ENCODE measurements at regions not wholly inside any gene's neighbourhood (a gene's known extent, or its start where the extent isn't known, plus 50 kb on each side); places are given as distances from the start of the nearest gene placed in this dataset.

- no peaks in the 10 kb centered on the region for H3K27me3 Mint-ChIP-seq
- Histone ChIP-seq H3K27ac (ENCODE audit: low read depth, low read length) (no peak overlapping the region), H3K4me3 (ENCODE audit: low read length) (no peak overlapping the region), H3K27me3 (ENCODE audit: control insufficient read depth in 2 of 2, insufficient read depth in 2 of 2, low read length in 2 of 2) (no peaks in the 10 kb centered on the region), H3K9me3 (ENCODE audit: control insufficient read depth in 2 of 3, low read length in 3 of 3) (peaks cover 0 to 3% (median 0%) of the 10 kb centered on the region in 3 experiments), H3K4me1 (ENCODE audit: control insufficient read depth in 2 of 2, insufficient read depth in 2 of 2, low read length in 2 of 2) (no peaks in the 10 kb centered on the region), H3K36me3 (ENCODE audit: control insufficient read depth in 2 of 3, insufficient read depth in 3 of 3, low read length in 3 of 3) (no peaks in the 10 kb centered on the region)
- no peaks in the 10 kb centered on the region for H3K4me1 Mint-ChIP-seq
- H3K4me3 Mint-ChIP-seq, result no peak overlapping the region
- POLR2A ChIA-PET, result no interaction called here
- intact Hi-C loops (cut with micrococcal nuclease), result no loop called here
- ATAC-seq, result no peak
- no peak for DNase-seq
- CTCF ChIA-PET, result no interaction called here
- H3K27ac Mint-ChIP-seq, result no peak overlapping the region
- peaks cover 0 to 15% (median 0%) of the 10 kb centered on the region in 11 donors for H3K9me3 Mint-ChIP-seq
- H3K36me3 Mint-ChIP-seq, result no peaks in the 10 kb centered on the region
Measured at GRCh38 chr21:19261731-19262376, 858.3 kb upstream of the TMPRSS15 start.

DNA sequence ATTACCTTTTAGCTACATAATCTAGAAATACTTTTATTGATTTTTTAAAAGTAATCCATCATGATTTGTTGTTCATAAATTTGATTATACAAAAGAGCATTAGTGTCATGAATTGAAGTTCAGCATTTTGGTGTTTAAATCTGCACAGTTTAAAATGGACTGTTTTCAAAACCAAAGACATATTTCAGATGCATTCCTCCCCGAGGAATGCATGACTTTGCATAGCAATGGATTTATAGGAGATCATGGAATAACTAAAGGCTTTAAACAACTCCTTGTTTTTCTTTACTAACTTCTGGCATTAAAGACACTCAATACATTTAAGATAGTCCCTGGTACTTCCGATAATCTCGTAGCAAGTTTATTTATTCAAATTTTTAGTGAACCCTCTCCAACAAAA, 863.1 kb upstream of the TMPRSS15 start:
- ChIA-PET CTCF (no interaction called here), POLR2A (no interaction called here)
- no peak overlapping the region for H3K27ac Mint-ChIP-seq

GRCh38 chr21:19268686-19269085, 865.1 kb upstream of the TMPRSS15 start:
- Histone ChIP-seq H3K27ac (ENCODE audit: low read depth, low read length) (no peak overlapping the region), H3K27me3 (ENCODE audit: control insufficient read depth in 2 of 2, insufficient read depth in 2 of 2, low read length in 2 of 2) (no peaks in the 10 kb centered on the region), H3K36me3 (ENCODE audit: control insufficient read depth in 2 of 3, insufficient read depth in 3 of 3, low read length in 3 of 3) (no peaks in the 10 kb centered on the region), H3K4me1 (ENCODE audit: control insufficient read depth in 2 of 2, insufficient read depth in 2 of 2, low read length in 2 of 2) (no peaks in the 10 kb centered on the region), H3K9me3 (ENCODE audit: control insufficient read depth in 2 of 3, low read length in 3 of 3) (no peaks in the 10 kb centered on the region), H3K4me3 (ENCODE audit: low read length) (no peak overlapping the region)
- no peak overlapping the region for H3K4me3 Mint-ChIP-seq
- H3K27me3 Mint-ChIP-seq, result no peaks in the 10 kb centered on the region
- ChIA-PET POLR2A (no interaction called here), CTCF (no interaction called here)
- no peak for DNase-seq
- H3K9me3 Mint-ChIP-seq, result peaks cover 0 to 14% (median 3%) of the 10 kb centered on the region in 11 donors
- no peak overlapping the region for H3K27ac Mint-ChIP-seq
- no peaks in the 10 kb centered on the region for H3K4me1 Mint-ChIP-seq
- intact Hi-C loops (cut with micrococcal nuclease), result no loop called here
- no peaks in the 10 kb centered on the region for H3K36me3 Mint-ChIP-seq
- ATAC-seq, result no peak

More for the DNA sequence above, 863.1 kb upstream of the TMPRSS15 start:
- Mint-ChIP-seq H3K27me3 (no peaks in the 10 kb centered on the region), H3K36me3 (no peaks in the 10 kb centered on the region), H3K4me3 (no peak overlapping the region), H3K9me3 (peaks cover 0 to 15% (median 1%) of the 10 kb centered on the region in 11 donors), H3K4me1 (no peaks in the 10 kb centered on the region)
- H3K4me1 ChIP-seq (ENCODE audit: control insufficient read depth in 2 of 2, insufficient read depth in 2 of 2, low read length in 2 of 2), result no peaks in the 10 kb centered on the region
- H3K27ac ChIP-seq (ENCODE audit: low read depth, low read length), result no peak overlapping the region
- ATAC-seq (no peak), DNase-seq (no peak)
- peaks cover 0 to 3% (median 0%) of the 10 kb centered on the region in 3 experiments for H3K9me3 ChIP-seq (ENCODE audit: control insufficient read depth in 2 of 3, low read length in 3 of 3)
- intact Hi-C loops (cut with micrococcal nuclease), result no loop called here
- H3K4me3 ChIP-seq (ENCODE audit: low read length), result no peak overlapping the region
- no peaks in the 10 kb centered on the region for H3K27me3 ChIP-seq (ENCODE audit: control insufficient read depth in 2 of 2, insufficient read depth in 2 of 2, low read length in 2 of 2)
- no peaks in the 10 kb centered on the region for H3K36me3 ChIP-seq (ENCODE audit: control insufficient read depth in 2 of 3, insufficient read depth in 3 of 3, low read length in 3 of 3)

- peaks cover 0 to 13% (median 3%) of the 10 kb centered on the region in 11 donors for H3K9me3 Mint-ChIP-seq
- no peak overlapping the region for H3K4me3 ChIP-seq (ENCODE audit: low read length)
- no peaks in the 10 kb centered on the region for H3K27me3 Mint-ChIP-seq
- no peak overlapping the region for H3K4me3 Mint-ChIP-seq
- H3K27me3 ChIP-seq (ENCODE audit: control insufficient read depth in 2 of 2, insufficient read depth in 2 of 2, low read length in 2 of 2), result no peaks in the 10 kb centered on the region
- no peaks in the 10 kb centered on the region for H3K4me1 Mint-ChIP-seq
- H3K9me3 ChIP-seq (ENCODE audit: control insufficient read depth in 2 of 3, low read length in 3 of 3), result no peaks in the 10 kb centered on the region
- intact Hi-C loops (cut with micrococcal nuclease), result no loop called here
- ChIA-PET CTCF (no interaction called here), POLR2A (no interaction called here)
- H3K36me3 Mint-ChIP-seq, result no peaks in the 10 kb centered on the region
- no peak overlapping the region for H3K27ac Mint-ChIP-seq
- no peak overlapping the region for H3K27ac ChIP-seq (ENCODE audit: low read depth, low read length)
- H3K4me1 ChIP-seq (ENCODE audit: control insufficient read depth in 2 of 2, insufficient read depth in 2 of 2, low read length in 2 of 2), result no peaks in the 10 kb centered on the region
- ATAC-seq, result no peak
- DNase-seq, result no peak
- H3K36me3 ChIP-seq (ENCODE audit: control insufficient read depth in 2 of 3, insufficient read depth in 3 of 3, low read length in 3 of 3), result no peaks in the 10 kb centered on the region
Measured at GRCh38 chr21:19275065-19275464, 871.5 kb upstream of the TMPRSS15 start.

- H3K27me3 ChIP-seq (ENCODE audit: control insufficient read depth in 2 of 2, insufficient read depth in 2 of 2, low read length in 2 of 2), result no peaks in the 10 kb centered on the region
- ATAC-seq (no peak), DNase-seq (no peak)
- H3K9me3 Mint-ChIP-seq, result peaks cover 0 to 8% (median 3%) of the 10 kb centered on the region in 11 donors
- no peaks in the 10 kb centered on the region for H3K36me3 ChIP-seq (ENCODE audit: control insufficient read depth in 2 of 3, insufficient read depth in 3 of 3, low read length in 3 of 3)
- ChIA-PET CTCF (no interaction called here), POLR2A (no interaction called here)
- no peaks in the 10 kb centered on the region for H3K9me3 ChIP-seq (ENCODE audit: control insufficient read depth in 2 of 3, low read length in 3 of 3)
- intact Hi-C loops (cut with micrococcal nuclease), result no loop called here
- H3K4me1 ChIP-seq (ENCODE audit: control insufficient read depth in 2 of 2, insufficient read depth in 2 of 2, low read length in 2 of 2), result no peaks in the 10 kb centered on the region
- H3K4me3 Mint-ChIP-seq, result no peak overlapping the region
- H3K27ac ChIP-seq (ENCODE audit: low read depth, low read length), result no peak overlapping the region
- H3K27me3 Mint-ChIP-seq, result no peaks in the 10 kb centered on the region
- H3K4me3 ChIP-seq (ENCODE audit: low read length), result no peak overlapping the region
- no peak overlapping the region for H3K27ac Mint-ChIP-seq
- H3K36me3 Mint-ChIP-seq, result no peaks in the 10 kb centered on the region
- H3K4me1 Mint-ChIP-seq, result no peaks in the 10 kb centered on the region
Measured at GRCh38 chr21:19276665-19277064, 873.1 kb upstream of the TMPRSS15 start.

DNA sequence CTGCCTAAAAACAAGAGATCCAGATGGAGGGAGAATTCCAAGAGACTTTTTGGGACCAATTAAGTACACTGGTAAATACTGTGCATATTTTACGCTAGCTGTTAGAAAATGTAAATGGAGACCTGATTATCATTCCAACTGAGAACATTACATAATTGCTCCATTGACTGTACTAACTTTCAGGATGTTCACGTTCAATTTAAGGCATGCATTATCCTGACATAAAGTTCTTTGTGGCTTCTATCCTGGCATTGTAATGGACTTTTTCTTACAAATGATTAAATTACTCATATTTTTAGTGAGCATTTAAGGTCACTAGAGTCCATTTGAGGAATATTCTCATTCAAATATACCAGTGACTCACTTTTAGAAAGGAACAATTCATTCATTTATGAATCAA, 883.3 kb upstream of the TMPRSS15 start:
- no peaks in the 10 kb centered on the region for H3K4me1 Mint-ChIP-seq
- no peak overlapping the region for H3K4me3 Mint-ChIP-seq
- H3K9me3 ChIP-seq (ENCODE audit: control insufficient read depth in 2 of 3, low read length in 3 of 3), result no peaks in the 10 kb centered on the region
- no peak overlapping the region for H3K27ac ChIP-seq (ENCODE audit: low read depth, low read length)
- ChIA-PET POLR2A (no interaction called here), CTCF (no interaction called here)
- H3K27me3 Mint-ChIP-seq, result no peaks in the 10 kb centered on the region
- no peaks in the 10 kb centered on the region for H3K4me1 ChIP-seq (ENCODE audit: control insufficient read depth in 2 of 2, insufficient read depth in 2 of 2, low read length in 2 of 2)
- no peaks in the 10 kb centered on the region for H3K36me3 Mint-ChIP-seq
- H3K36me3 ChIP-seq (ENCODE audit: control insufficient read depth in 2 of 3, insufficient read depth in 3 of 3, low read length in 3 of 3), result no peaks in the 10 kb centered on the region
- H3K27ac Mint-ChIP-seq, result no peak overlapping the region
- H3K4me3 ChIP-seq (ENCODE audit: low read length), result no peak overlapping the region
- intact Hi-C loops (cut with micrococcal nuclease), result no loop called here
- H3K27me3 ChIP-seq (ENCODE audit: control insufficient read depth in 2 of 2, insufficient read depth in 2 of 2, low read length in 2 of 2), result no peaks in the 10 kb centered on the region
- DNase-seq, result no peak
- H3K9me3 Mint-ChIP-seq, result peaks cover 0 to 26% (median 4%) of the 10 kb centered on the region in 11 donors
- no peak for ATAC-seq

- no peak overlapping the region for H3K27ac ChIP-seq (ENCODE audit: low read depth, low read length)
- H3K27ac Mint-ChIP-seq, result no peak overlapping the region
- no peak overlapping the region for H3K4me3 Mint-ChIP-seq
- no peaks in the 10 kb centered on the region for H3K4me1 Mint-ChIP-seq
- no peaks in the 10 kb centered on the region for H3K36me3 ChIP-seq (ENCODE audit: control insufficient read depth in 2 of 3, insufficient read depth in 3 of 3, low read length in 3 of 3)
- ChIA-PET CTCF (no interaction called here), POLR2A (no interaction called here)
- ATAC-seq (no peak), DNase-seq (no peak)
- H3K27me3 Mint-ChIP-seq, result no peaks in the 10 kb centered on the region
- H3K9me3 ChIP-seq (ENCODE audit: control insufficient read depth in 2 of 3, low read length in 3 of 3), result no peaks in the 10 kb centered on the region
- H3K9me3 Mint-ChIP-seq, result peaks cover 4 to 42% (median 11%) of the 10 kb centered on the region in 11 donors
- H3K27me3 ChIP-seq (ENCODE audit: control insufficient read depth in 2 of 2, insufficient read depth in 2 of 2, low read length in 2 of 2), result no peaks in the 10 kb centered on the region
- intact Hi-C loops (cut with micrococcal nuclease), result no loop called here
- H3K4me1 ChIP-seq (ENCODE audit: control insufficient read depth in 2 of 2, insufficient read depth in 2 of 2, low read length in 2 of 2), result no peaks in the 10 kb centered on the region
- no peak overlapping the region for H3K4me3 ChIP-seq (ENCODE audit: low read length)
- peaks cover 0 to 3% (median 0%) of the 10 kb centered on the region in 5 donors for H3K36me3 Mint-ChIP-seq
Measured at GRCh38 chr21:19290328-19290727, 886.7 kb upstream of the TMPRSS15 start.
